H1 (cell line): ENCODE measurements at regions not wholly inside any gene's neighbourhood (a gene's known extent, or its start where the extent isn't known, plus 50 kb on each side); places are given as distances from the start of the nearest gene placed in this dataset.
"Not testable (repeated sequence)": the region's sequence is repeated elsewhere in the genome, so short reads cannot be mapped to it uniquely, and the experiment has no call there.

Experiments
- CTCF ChIA-PET: fragments of 300-600 bp; sonication (Branson Sonifier 250); formaldehyde crosslinking; loops from one replicate; lab custom pipeline; 2021; ENCODE audit not compliant: partially characterized antibody; lab: Charles Lee
- POLR2A ChIA-PET: fragments of 300-600 bp; sonication (Branson Sonifier 250); formaldehyde crosslinking; loops from one replicate; lab custom pipeline; 2021; ENCODE audit warnings: inconsistent platforms; ENCODE audit not compliant: partially characterized antibody; lab: Charles Lee
- DNase-seq, 2 experiments: peaks; one replicate each; pipeline versions ENCODE4 v3.0.0 to v3.0.0-alpha.2; 2010 to 2022; ENCODE audit warnings: low spot score in 2 of 2, low read depth in 1 of 2, mixed read lengths in 1 of 2
- FAIRE-seq: peaks from 2 replicates; lab custom pipeline; 2011; peaks lifted over from hg19 to GRCh38; lab: Jason Lieb, UNC
- H2AFZ ChIP-seq: 2 replicates; pipeline ENCODE4 v1.8.1; 2012; ENCODE audit warnings: low read length, inconsistent platforms
- H2AK5ac ChIP-seq: 2 replicates; pipeline ENCODE4 v1.6.1; 2013; ENCODE audit warnings: low read depth, low read length
- H2BK120ac ChIP-seq: replicated peaks from 2 replicates; pipeline ENCODE3; 2013; ENCODE audit warnings: low read depth, low read length, inconsistent platforms
- H2BK12ac ChIP-seq: 2 replicates; pipeline ENCODE4 v1.6.1; 2013; ENCODE audit warnings: low read depth, low read length
- H2BK15ac ChIP-seq: 2 replicates; pipeline ENCODE4 v1.6.1; 2013; ENCODE audit warnings: low read length
- H2BK20ac ChIP-seq: 2 replicates; pipeline ENCODE4 v1.6.1; 2013; ENCODE audit warnings: low read length
- H2BK5ac ChIP-seq: 2 replicates; pipeline ENCODE4 v1.6.1; 2013; ENCODE audit warnings: low read depth, low read length
- H3K14ac ChIP-seq: 2 replicates; pipeline ENCODE4 v1.6.1; 2013; ENCODE audit warnings: inconsistent platforms; ENCODE audit not compliant: insufficient read length
- H3K18ac ChIP-seq: 2 replicates; pipeline ENCODE4 v1.6.1; 2013; ENCODE audit warnings: low read length; ENCODE audit errors: extremely low read depth
- H3K23ac ChIP-seq: 2 replicates; pipeline ENCODE4 v1.6.1; 2013; ENCODE audit warnings: inconsistent platforms; ENCODE audit not compliant: insufficient read length
- H3K23me2 ChIP-seq: 2 replicates; pipeline ENCODE4 v1.6.1; 2013; ENCODE audit warnings: low read depth, low read length
- H3K27ac ChIP-seq: 2 replicates; pipeline ENCODE4 v1.6.1; 2011; ENCODE audit warnings: low read depth, low read length, inconsistent platforms
- H3K27me3 ChIP-seq, 4 experiments: replicated peaks in 1 of 4; 1 replicate in 1 of 4; 2 replicates in 3 of 4; pipeline versions ENCODE4 v1.6.1 to v1.8.1; 2011 to 2013; ENCODE audit warnings: low read length in 3 of 4, mild to moderate bottlenecking in 3 of 4, inconsistent platforms in 2 of 4, mixed read lengths in 2 of 4, moderate library complexity in 1 of 4; ENCODE audit not compliant: control insufficient read depth in 3 of 4, insufficient read depth in 3 of 4; ENCODE audit errors: extremely low read depth in 1 of 4
- H3K36me3 ChIP-seq, 4 experiments: 2 replicates each; pipeline versions ENCODE4 v1.6.1 to v1.8.1; 2011 to 2013; ENCODE audit warnings: mild to moderate bottlenecking in 4 of 4, low read length in 3 of 4, moderate library complexity in 2 of 4, control low read depth in 1 of 4, inconsistent platforms in 1 of 4; ENCODE audit not compliant: insufficient read depth in 4 of 4, control insufficient read depth in 2 of 4
- H3K4ac ChIP-seq: replicated peaks from 2 replicates; pipeline ENCODE3; 2013; ENCODE audit warnings: low read length, low read depth, mixed read lengths, inconsistent platforms; ENCODE audit not compliant: insufficient read length
- H3K4me1 ChIP-seq, 4 experiments: replicated peaks in 1 of 4; 1 replicate in 1 of 4; 2 replicates in 3 of 4; pipeline versions ENCODE4 v1.6.1 to v1.8.1; 2011 to 2013; ENCODE audit warnings: low read length in 3 of 4, inconsistent platforms in 2 of 4, mixed read lengths in 1 of 4; ENCODE audit not compliant: insufficient read depth in 4 of 4, control insufficient read depth in 3 of 4
- H3K4me2 ChIP-seq, 2 experiments: 2 replicates each; pipeline versions ENCODE4 v1.6.1 to v1.8.1; 2011 to 2013; ENCODE audit warnings: low read depth in 2 of 2, low read length in 2 of 2, control low read depth in 1 of 2, inconsistent platforms in 1 of 2, mild to moderate bottlenecking in 1 of 2; ENCODE audit not compliant: insufficient read depth in 1 of 2
- H3K4me3 ChIP-seq, 4 experiments: fragments of 200-600, 300-600 bp in 1 of 4; sonication (generic), shearing (Covaris generic), sonication (Bioruptor Twin) in 1 of 4; 2 replicates each; pipeline versions ENCODE4 v1.5.1 to v1.8.1; 2011 to 2016; ENCODE audit warnings: low read length in 4 of 4, low read depth in 3 of 4, control low read depth in 2 of 4, inconsistent platforms in 2 of 4, mild to moderate bottlenecking in 2 of 4, mixed read lengths in 1 of 4, moderate library complexity in 1 of 4; ENCODE audit not compliant: insufficient read depth in 2 of 4; ENCODE audit errors: extremely low read depth in 1 of 4
- H3K56ac ChIP-seq: replicated peaks from 2 replicates; pipeline ENCODE3; 2013; ENCODE audit warnings: low read depth, mild to moderate bottlenecking, mixed read lengths, low read length, inconsistent platforms; ENCODE audit not compliant: insufficient read length
- H3K79me1 ChIP-seq: 2 replicates; pipeline ENCODE4 v1.6.1; 2013; ENCODE audit warnings: low read depth, low read length, control low read depth
- H3K79me2 ChIP-seq, 2 experiments: 2 replicates each; pipeline versions ENCODE4 v1.6.1 to v1.8.1; 2012 to 2013; ENCODE audit warnings: low read length in 2 of 2, mild to moderate bottlenecking in 2 of 2, inconsistent platforms in 1 of 2; ENCODE audit not compliant: insufficient read depth in 2 of 2, control insufficient read depth in 1 of 2
- H3K9ac ChIP-seq, 4 experiments: replicated peaks in 1 of 4; 1 replicate in 1 of 4; 2 replicates in 3 of 4; pipeline versions ENCODE4 v1.6.1 to v1.8.1; 2011 to 2013; ENCODE audit warnings: low read depth in 3 of 4, low read length in 3 of 4, control low read depth in 2 of 4, mild to moderate bottlenecking in 2 of 4, moderate library complexity in 2 of 4, inconsistent platforms in 1 of 4; ENCODE audit errors: extremely low read depth in 1 of 4
- H3K9me3 ChIP-seq, 2 experiments: 2 replicates each; pipeline versions ENCODE4 v1.6.1 to v1.8.1; 2012 to 2013; ENCODE audit warnings: mild to moderate bottlenecking in 2 of 2, moderate library complexity in 2 of 2, control low read depth in 1 of 2, inconsistent platforms in 1 of 2, low read depth in 1 of 2, low read length in 1 of 2, mixed read lengths in 1 of 2; ENCODE audit not compliant: insufficient read depth in 2 of 2
- H4K20me1 ChIP-seq, 2 experiments: replicated peaks in 1 of 2; 2 replicates each; pipeline versions ENCODE3 to v1.8.1; 2011 to 2013; ENCODE audit warnings: inconsistent platforms in 2 of 2, low read length in 2 of 2, mild to moderate bottlenecking in 1 of 2; ENCODE audit not compliant: insufficient read depth in 2 of 2, control insufficient read depth in 1 of 2
- H4K5ac ChIP-seq: 2 replicates; pipeline ENCODE4 v1.6.1; 2013; ENCODE audit warnings: low read length, low read depth, mixed read lengths, inconsistent platforms; ENCODE audit not compliant: insufficient read length
- H4K8ac ChIP-seq: 2 replicates; pipeline ENCODE4 v1.8.0; 2013; ENCODE audit warnings: mild to moderate bottlenecking, moderate library complexity, low read length, inconsistent platforms; ENCODE audit not compliant: insufficient read depth; ENCODE audit errors: extremely low read depth
- H4K91ac ChIP-seq: replicated peaks from 2 replicates; pipeline ENCODE3; 2013; ENCODE audit warnings: low read length, mixed read lengths, inconsistent platforms; ENCODE audit not compliant: insufficient read length
- WGBS, 2 experiments: shearing (Covaris generic) in 1 of 2; methylation state at CpG; one replicate each; pipeline versions ENCODE4 v1.1.6 to v1.1.7; 2013 to 2015; ENCODE audit warnings: low lambda C conversion rate in 2 of 2, mixed read lengths in 2 of 2, inconsistent platforms in 1 of 2, low coverage in 1 of 2, missing lambda C conversion rate in 1 of 2; ENCODE audit not compliant: insufficient replicate concordance in 2 of 2, insufficient coverage in 1 of 2, insufficient read length in 1 of 2; ENCODE audit errors: extremely low coverage in 1 of 2, missing lambda C conversion rate in 1 of 2; 5-methylcytosine and 5-hydroxymethylcytosine counted together

DNA sequence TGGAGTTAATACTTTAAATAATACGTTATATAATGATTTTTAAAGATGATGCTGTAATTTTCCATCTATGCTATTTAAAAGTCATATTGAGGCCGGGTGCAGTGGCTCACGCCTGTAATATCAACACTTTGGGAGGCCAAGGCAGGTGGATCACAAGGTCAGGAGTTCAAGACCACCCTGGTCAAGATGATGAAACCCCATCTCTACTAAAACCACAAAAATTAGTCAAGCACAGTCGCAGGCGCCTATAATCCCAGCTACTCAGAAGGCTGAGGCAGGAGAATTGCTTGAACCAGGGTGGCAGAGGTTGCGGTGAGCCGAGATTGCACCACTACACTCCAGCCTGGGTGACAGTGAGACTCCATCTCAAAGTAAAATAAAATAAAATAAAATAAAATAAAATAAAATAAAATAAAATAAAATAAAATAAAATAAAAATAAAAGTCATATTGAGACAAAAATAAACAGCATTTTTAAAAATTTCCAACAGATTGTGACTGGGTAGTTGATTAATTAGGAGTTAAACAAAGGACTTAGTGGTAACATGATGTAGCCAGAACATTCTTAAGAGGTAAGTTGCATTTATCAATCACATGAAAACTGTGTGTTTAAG, 73.1 kb upstream of the SEM1 start:
- H3K27me3 ChIP-seq, DNase-seq, H3K79me1 ChIP-seq, H4K8ac ChIP-seq, H3K36me3 ChIP-seq, H3K14ac ChIP-seq, H3K4ac ChIP-seq, H3K27ac ChIP-seq, H2BK15ac ChIP-seq, H2AFZ ChIP-seq, H3K56ac ChIP-seq, H4K91ac ChIP-seq, H3K18ac ChIP-seq, H2BK20ac ChIP-seq, H2BK5ac ChIP-seq, H2BK120ac ChIP-seq, H4K20me1 ChIP-seq, H2BK12ac ChIP-seq, H2AK5ac ChIP-seq, H3K4me2 ChIP-seq, H4K5ac ChIP-seq, H3K23me2 ChIP-seq, H3K79me2 ChIP-seq, FAIRE-seq, H3K9me3 ChIP-seq, H3K9ac ChIP-seq, H3K4me3 ChIP-seq, CTCF ChIA-PET, H3K23ac ChIP-seq: not testable (repeated sequence)
- POLR2A ChIA-PET, result interaction anchor here (0.6 kb wide), 1 partner anchor 334 kb away, joined by 3 read pairs; no protein-coding TSS in a partner anchor
- H3K4me1 ChIP-seq, result peaks cover 4 to 14% (median 10%) of the 10 kb centered on the region in 4 experiments
- WGBS, 2 experiments, result 83% methylated on average over 7 of the region's 7 CpGs; no CpG with 5 or more reads in 1 of the 2 experiments
